ENCODE measurements at regions not wholly inside any gene's neighbourhood (a gene's known extent, or its start where the extent isn't known, plus 50 kb on each side); places are given as distances from the start of the nearest gene placed in this dataset.
A peak's percentile ranks its signal among the peaks of the same experiment; 100 is the strongest.
"Not testable (repeated sequence)": the region's sequence is repeated elsewhere in the genome, so short reads cannot be mapped to it uniquely, and the experiment has no call there.

GRCh38 chr6:97497713-97498331 is 214.8 kb upstream of the MMS22L start:
- H3K9me3 Mint-ChIP-seq (ENCODE audit: low read depth) = no peaks in the 10 kb centered on the region
- peak; percentile 91 for ATAC-seq
- POLR2A ChIA-PET = no interaction called here

GRCh38 chr6:97501853-97502252 is 218.8 kb upstream of the MMS22L start:
- no peaks in the 10 kb centered on the region for H3K4me1 Mint-ChIP-seq
- no peak overlapping the region for H3K27ac Mint-ChIP-seq
- CTCF ChIA-PET = no interaction called here
- POLR2A ChIA-PET = no interaction called here
- DNase-seq (no peak), ATAC-seq (no peak)
- H3K9me3 Mint-ChIP-seq (ENCODE audit: low read depth) = no peaks in the 10 kb centered on the region
- no peak overlapping the region for H3K4me3 Mint-ChIP-seq
- no peaks in the 10 kb centered on the region for H3K36me3 Mint-ChIP-seq (ENCODE audit: low read depth)
- H3K27me3 Mint-ChIP-seq = peaks cover 13% of the 10 kb centered on the region
- intact Hi-C loops (cut with DNase I, micrococcal nuclease) = no loop called here

More at GRCh38 chr6:97497713-97498331, 214.8 kb upstream of the MMS22L start:
- H3K27ac Mint-ChIP-seq = no peak overlapping the region
- H3K27me3 Mint-ChIP-seq = peaks cover 6% of the 10 kb centered on the region
- no peaks in the 10 kb centered on the region for H3K4me1 Mint-ChIP-seq
- CTCF ChIA-PET = interaction anchor here (0.9 to 2.1 kb wide), 6 partner anchors 10 to 1622 kb away, joined by 3 to 6 read pairs (median 4); no protein-coding TSS in a partner anchor
- intact Hi-C loops (cut with DNase I, micrococcal nuclease) = loop anchor here (1.0 to 2.0 kb wide), 3 partner anchors 311 to 1621 kb away; no protein-coding TSS in a partner anchor
- no peak overlapping the region for H3K4me3 Mint-ChIP-seq
- no peaks in the 10 kb centered on the region for H3K36me3 Mint-ChIP-seq (ENCODE audit: low read depth)
- DNase-seq = peak; percentile 76

- H3K36me3 Mint-ChIP-seq (ENCODE audit: low read depth) = no peaks in the 10 kb centered on the region
- H3K4me3 Mint-ChIP-seq = no peak overlapping the region
- intact Hi-C loops (cut with DNase I, micrococcal nuclease) = no loop called here
- ATAC-seq (no peak), DNase-seq (no peak)
- H3K27ac Mint-ChIP-seq = no peak overlapping the region
- CTCF ChIA-PET = interaction anchor here (0.7 to 1.6 kb wide), 3 partner anchors 10 to 13 kb away, joined by 3 to 5 read pairs (median 4); no protein-coding TSS in a partner anchor
- POLR2A ChIA-PET = no interaction called here
- H3K27me3 Mint-ChIP-seq = peaks cover 12% of the 10 kb centered on the region
- no peaks in the 10 kb centered on the region for H3K4me1 Mint-ChIP-seq
- H3K9me3 Mint-ChIP-seq (ENCODE audit: low read depth) = no peaks in the 10 kb centered on the region
Measured at GRCh38 chr6:97508646-97509045, 225.6 kb upstream of the MMS22L start.

DNA sequence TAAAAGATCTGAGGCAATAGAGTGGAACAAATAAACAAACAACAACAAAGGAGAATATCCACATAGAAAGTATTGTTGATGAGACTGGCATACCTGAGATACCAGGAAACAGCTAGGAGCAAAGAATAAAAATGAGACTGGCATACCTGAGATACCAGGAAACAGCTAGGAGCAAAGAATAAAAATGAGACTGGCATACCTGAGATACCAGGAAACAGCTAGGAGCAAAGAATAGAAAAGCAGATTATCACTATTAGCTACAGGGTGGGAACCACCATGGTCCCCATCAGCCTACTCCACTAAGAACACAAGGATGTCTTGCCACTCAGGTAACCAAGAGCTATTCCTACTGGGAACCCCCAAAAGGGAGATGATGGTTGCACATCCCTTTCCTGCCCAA is 230.2 kb upstream of the MMS22L start:
- POLR2A ChIA-PET; H3K9me3 Mint-ChIP-seq (ENCODE audit: low read depth); H3K36me3 Mint-ChIP-seq (ENCODE audit: low read depth); intact Hi-C loops (cut with DNase I, micrococcal nuclease); H3K4me1 Mint-ChIP-seq; H3K4me3 Mint-ChIP-seq; ATAC-seq; H3K27ac Mint-ChIP-seq; DNase-seq: not testable (repeated sequence)
- H3K27me3 Mint-ChIP-seq = peaks cover 12% of the 10 kb centered on the region
- CTCF ChIA-PET = interaction anchor here (1.0 kb wide), 1 partner anchor 16 kb away, joined by 3 read pairs; no protein-coding TSS in a partner anchor

GRCh38 chr6:97524811-97525210 is 241.8 kb upstream of the MMS22L start:
- no peak overlapping the region for H3K27ac Mint-ChIP-seq
- DNase-seq (no peak), ATAC-seq (no peak)
- H3K4me1 Mint-ChIP-seq = no peaks in the 10 kb centered on the region
- H3K9me3 Mint-ChIP-seq (ENCODE audit: low read depth) = no peaks in the 10 kb centered on the region
- CTCF ChIA-PET = no interaction called here
- H3K36me3 Mint-ChIP-seq (ENCODE audit: low read depth) = no peaks in the 10 kb centered on the region
- H3K4me3 Mint-ChIP-seq = no peak overlapping the region
- intact Hi-C loops (cut with DNase I, micrococcal nuclease) = no loop called here
- POLR2A ChIA-PET = no interaction called here
- peaks cover 2% of the 10 kb centered on the region for H3K27me3 Mint-ChIP-seq

DNA sequence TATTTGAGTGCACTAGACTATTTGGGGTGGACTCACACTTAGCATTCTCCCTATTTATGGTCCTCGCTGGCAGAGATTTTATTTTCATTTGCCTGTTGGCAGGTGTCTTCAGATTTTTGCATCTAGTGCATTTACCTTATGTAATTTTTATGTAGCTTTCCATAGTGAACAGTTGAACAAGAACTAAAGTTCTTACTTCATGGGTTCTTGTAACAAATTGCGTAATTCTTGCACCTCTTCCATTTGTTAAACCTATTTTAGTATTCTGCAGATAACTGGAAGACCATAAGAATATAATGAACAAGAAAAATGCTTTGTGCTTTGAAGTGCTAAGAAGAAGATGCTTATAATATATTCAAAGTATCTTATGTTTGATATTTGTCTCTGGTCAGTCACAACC is 252.8 kb upstream of the MMS22L start:
- Mint-ChIP-seq H3K27me3 (peaks cover 2% of the 10 kb centered on the region), H3K4me1 (no peaks in the 10 kb centered on the region), H3K9me3 (ENCODE audit: low read depth) (no peaks in the 10 kb centered on the region), H3K36me3 (ENCODE audit: low read depth) (no peaks in the 10 kb centered on the region), H3K4me3 (no peak overlapping the region), H3K27ac (no peak overlapping the region)
- POLR2A ChIA-PET = no interaction called here
- CTCF ChIA-PET = no interaction called here
- no peak for DNase-seq
- ATAC-seq = no peak
- intact Hi-C loops (cut with DNase I, micrococcal nuclease) = loop anchor here in 1 of 2 experiments (10.0 kb wide), 1 partner anchor 1111 kb away; no protein-coding TSS in a partner anchor

GRCh38 chr6:97548354-97548753 is 265.3 kb upstream of the MMS22L start:
- intact Hi-C loops (cut with DNase I, micrococcal nuclease) = no loop called here
- ChIA-PET POLR2A (no interaction called here), CTCF (no interaction called here)
- H3K4me1 Mint-ChIP-seq = no peaks in the 10 kb centered on the region
- ATAC-seq (no peak), DNase-seq (no peak)
- no peaks in the 10 kb centered on the region for H3K27me3 Mint-ChIP-seq
- H3K36me3 Mint-ChIP-seq (ENCODE audit: low read depth) = no peaks in the 10 kb centered on the region
- H3K4me3 Mint-ChIP-seq = no peak overlapping the region
- no peak overlapping the region for H3K27ac Mint-ChIP-seq
- no peaks in the 10 kb centered on the region for H3K9me3 Mint-ChIP-seq (ENCODE audit: low read depth)

GRCh38 chr6:97557355-97557754 is 274.3 kb upstream of the MMS22L start:
- Mint-ChIP-seq H3K4me3 (no peak overlapping the region), H3K4me1 (no peaks in the 10 kb centered on the region), H3K27ac (no peak overlapping the region), H3K36me3 (ENCODE audit: low read depth) (no peaks in the 10 kb centered on the region), H3K9me3 (ENCODE audit: low read depth) (peaks cover 2% of the 10 kb centered on the region), H3K27me3 (no peaks in the 10 kb centered on the region)
- intact Hi-C loops (cut with DNase I, micrococcal nuclease) = no loop called here
- DNase-seq = no peak
- ATAC-seq = no peak
- ChIA-PET POLR2A (no interaction called here), CTCF (interaction anchor here (1.2 kb wide), 1 partner anchor 25 kb away, joined by 3 read pairs; no protein-coding TSS in a partner anchor)

DNA sequence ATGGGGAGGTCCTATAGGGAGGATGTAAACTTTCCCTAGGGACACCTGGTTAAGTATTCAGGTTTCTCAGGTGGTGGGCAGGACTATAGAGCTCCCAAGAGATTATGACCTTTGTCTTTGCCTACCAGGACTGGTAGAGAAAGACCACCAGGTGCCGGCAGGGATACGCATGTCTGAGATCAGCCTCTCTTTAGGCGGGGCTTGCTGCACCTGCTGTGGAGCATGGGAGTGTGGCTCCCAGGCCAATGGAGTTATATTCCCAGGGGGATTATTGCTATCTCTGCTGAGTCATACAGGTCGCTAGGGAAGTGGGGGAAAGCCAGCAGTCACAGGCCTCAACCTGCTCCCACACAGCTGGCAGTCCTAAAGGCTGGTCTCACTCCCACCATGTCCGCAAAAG is 280.5 kb upstream of the MMS22L start:
- intact Hi-C loops (cut with DNase I, micrococcal nuclease) = no loop called here
- Mint-ChIP-seq H3K9me3 (ENCODE audit: low read depth) (peaks cover 2% of the 10 kb centered on the region), H3K4me1 (no peaks in the 10 kb centered on the region), H3K27ac (no peak overlapping the region), H3K4me3 (no peak overlapping the region), H3K36me3 (ENCODE audit: low read depth) (no peaks in the 10 kb centered on the region), H3K27me3 (no peaks in the 10 kb centered on the region)
- ChIA-PET CTCF (no interaction called here), POLR2A (no interaction called here)
- DNase-seq (no peak), ATAC-seq (no peak)

- Mint-ChIP-seq H3K9me3 (ENCODE audit: low read depth) (no peaks in the 10 kb centered on the region), H3K27ac (no peak overlapping the region), H3K36me3 (ENCODE audit: low read depth) (no peaks in the 10 kb centered on the region), H3K4me3 (no peak overlapping the region), H3K4me1 (no peaks in the 10 kb centered on the region), H3K27me3 (no peaks in the 10 kb centered on the region)
- ChIA-PET CTCF (interaction anchor here (0.8 kb wide), 1 partner anchor 11 kb away, joined by 3 read pairs; no protein-coding TSS in a partner anchor), POLR2A (no interaction called here)
- DNase-seq = no peak
- intact Hi-C loops (cut with DNase I, micrococcal nuclease) = no loop called here
- ATAC-seq = no peak
Measured at GRCh38 chr6:97572943-97573342, 289.9 kb upstream of the MMS22L start.

DNA sequence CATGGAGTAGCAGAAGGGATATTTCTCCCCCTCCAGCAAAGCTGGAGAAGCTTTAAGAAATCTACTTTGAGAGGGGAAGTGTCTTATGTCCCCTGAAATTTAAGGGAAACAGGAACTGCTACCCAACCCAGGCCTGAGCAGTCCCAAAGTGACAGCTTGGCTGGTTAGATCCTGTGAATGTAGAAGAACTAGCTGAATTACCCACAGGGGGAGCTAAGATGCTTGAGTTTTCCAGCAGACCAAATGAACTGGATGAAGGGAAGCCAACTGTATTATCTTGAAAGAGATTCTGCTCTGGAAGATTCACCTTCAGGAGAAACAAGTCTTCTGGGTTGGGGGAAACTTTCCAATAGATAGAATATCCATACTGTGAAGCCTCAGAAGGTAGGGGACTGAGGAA is 303.3 kb upstream of the MMS22L start:
- intact Hi-C loops (cut with DNase I, micrococcal nuclease) = no loop called here
- Mint-ChIP-seq H3K27ac (no peak overlapping the region), H3K9me3 (ENCODE audit: low read depth) (peaks cover 2% of the 10 kb centered on the region), H3K4me3 (no peak overlapping the region), H3K27me3 (no peaks in the 10 kb centered on the region), H3K4me1 (no peaks in the 10 kb centered on the region), H3K36me3 (ENCODE audit: low read depth) (no peaks in the 10 kb centered on the region)
- ChIA-PET CTCF (no interaction called here), POLR2A (interaction anchor here (0.5 kb wide), 1 partner anchor 1143 kb away, joined by 4 read pairs; no protein-coding TSS in a partner anchor)
- no peak for ATAC-seq
- no peak for DNase-seq

DNA sequence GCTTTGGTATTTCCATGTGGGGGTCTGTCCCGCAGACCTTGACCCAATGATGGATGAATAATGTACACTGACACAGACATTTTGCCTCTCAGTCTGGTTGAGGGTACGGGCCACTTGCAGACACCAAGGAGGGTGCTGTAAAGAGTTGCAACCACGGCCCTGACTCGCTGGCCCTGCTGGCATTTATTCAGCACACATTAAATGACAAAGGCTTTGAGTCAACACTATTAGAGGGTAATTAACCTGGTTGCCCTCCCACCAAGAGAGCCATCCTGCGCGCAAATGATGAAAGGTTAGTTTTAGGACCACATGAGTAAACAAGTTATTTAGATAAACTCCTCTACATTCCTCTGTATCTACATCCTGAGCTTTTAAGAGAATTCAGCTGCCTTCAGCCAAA is 308.9 kb upstream of the MMS22L start:
- Mint-ChIP-seq H3K4me3 (no peak overlapping the region), H3K27ac (no peak overlapping the region), H3K27me3 (no peaks in the 10 kb centered on the region), H3K9me3 (ENCODE audit: low read depth) (no peaks in the 10 kb centered on the region), H3K4me1 (no peaks in the 10 kb centered on the region), H3K36me3 (ENCODE audit: low read depth) (no peaks in the 10 kb centered on the region)
- ATAC-seq (no peak), DNase-seq (no peak)
- ChIA-PET POLR2A (no interaction called here), CTCF (no interaction called here)
- intact Hi-C loops (cut with DNase I, micrococcal nuclease) = no loop called here
